NCI-H2029 treated with DMSO at 0.1 percent for 48 hours (cell line): ENCODE measurements at regions not wholly inside any gene's neighbourhood (a gene's known extent, or its start where the extent isn't known, plus 50 kb on each side); places are given as distances from the start of the nearest gene placed in this dataset.
"Not testable (repeated sequence)": the region's sequence is repeated elsewhere in the genome, so short reads cannot be mapped to it uniquely, and the experiment has no call there.

Experiments used
- DNase-seq: peaks from one replicate; lab custom pipeline; 2025; lab: John Stamatoyannopoulos, UW

- DNase-seq: no peak
Observed at GRCh38 chr2:66103581-66103980, 331.3 kb upstream of the MEIS1 start.

GRCh38 chr2:66101206-66101605 lies 333.7 kb upstream of the MEIS1 start:
- DNase-seq: no peak

GRCh38 chr2:66095820-66096345 lies 339.0 kb upstream of the MEIS1 start:
- DNase-seq: no peak

DNA sequence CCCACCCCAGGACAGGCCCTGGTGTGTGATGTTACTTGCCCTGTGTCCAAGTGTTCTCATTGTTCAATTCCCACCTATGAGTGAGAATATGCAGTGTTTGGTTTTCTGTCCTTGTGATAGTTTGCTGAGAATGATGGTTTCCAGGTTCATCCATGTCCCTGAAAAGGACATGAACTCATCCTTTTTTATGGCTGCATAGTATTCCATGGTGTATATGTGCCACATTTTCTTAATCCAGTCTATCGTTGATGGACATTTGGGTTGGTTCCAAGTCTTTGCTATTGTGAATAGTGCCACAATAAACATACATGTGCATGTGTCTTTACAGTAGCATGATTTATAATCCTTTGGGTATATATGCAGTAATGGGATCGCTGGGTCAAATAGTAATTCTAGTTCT lies 340.2 kb upstream of the MEIS1 start:
- not testable (repeated sequence) for DNase-seq

- DNase-seq: no peak
Observed at GRCh38 chr2:66093371-66093770, 341.6 kb upstream of the MEIS1 start.

- no peak for DNase-seq
Observed at GRCh38 chr2:66084948-66085590, 349.9 kb upstream of the MEIS1 start.

- no peak for DNase-seq
Observed at GRCh38 chr2:66082581-66082980, 352.3 kb upstream of the MEIS1 start.

DNA sequence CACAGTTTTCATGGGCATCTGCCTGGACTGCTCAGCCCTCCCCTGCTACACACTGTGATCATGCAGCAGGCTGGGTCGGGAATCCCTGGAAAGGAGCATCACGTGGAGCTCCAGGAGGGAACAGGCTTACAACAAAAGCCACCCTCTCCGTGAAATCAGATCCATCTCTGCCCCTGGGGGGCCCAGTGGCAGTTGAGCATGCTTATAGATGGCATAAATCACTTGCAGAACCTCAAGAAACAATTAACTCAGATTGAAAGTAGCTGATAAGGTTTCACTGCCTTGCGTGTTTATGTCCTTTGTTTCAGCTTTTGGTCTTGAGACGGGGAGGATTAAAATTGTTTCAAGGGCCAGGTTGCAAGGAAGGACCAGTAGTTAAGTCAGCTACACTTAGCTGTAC lies 354.8 kb upstream of the MEIS1 start:
- DNase-seq: no peak

DNA sequence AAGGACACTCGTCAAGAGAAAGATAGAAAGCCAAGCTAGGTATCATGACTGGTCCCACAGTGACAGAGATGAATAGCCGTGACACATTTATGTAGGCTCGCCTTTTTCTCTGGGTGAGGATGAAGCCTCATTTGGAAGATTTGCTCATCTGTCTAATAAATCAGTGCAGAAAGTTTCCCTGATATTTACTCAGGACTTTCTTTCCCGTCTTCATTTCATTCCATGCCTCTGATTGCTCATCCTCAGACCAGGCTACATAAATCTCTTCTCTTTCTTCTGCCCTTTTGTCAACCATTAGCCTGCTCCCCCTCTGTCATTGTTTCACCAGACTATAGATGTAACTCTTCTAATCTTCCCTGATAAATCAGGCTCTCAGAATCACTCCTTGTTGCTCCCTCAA lies 361.8 kb upstream of the MEIS1 start:
- no peak for DNase-seq

DNA sequence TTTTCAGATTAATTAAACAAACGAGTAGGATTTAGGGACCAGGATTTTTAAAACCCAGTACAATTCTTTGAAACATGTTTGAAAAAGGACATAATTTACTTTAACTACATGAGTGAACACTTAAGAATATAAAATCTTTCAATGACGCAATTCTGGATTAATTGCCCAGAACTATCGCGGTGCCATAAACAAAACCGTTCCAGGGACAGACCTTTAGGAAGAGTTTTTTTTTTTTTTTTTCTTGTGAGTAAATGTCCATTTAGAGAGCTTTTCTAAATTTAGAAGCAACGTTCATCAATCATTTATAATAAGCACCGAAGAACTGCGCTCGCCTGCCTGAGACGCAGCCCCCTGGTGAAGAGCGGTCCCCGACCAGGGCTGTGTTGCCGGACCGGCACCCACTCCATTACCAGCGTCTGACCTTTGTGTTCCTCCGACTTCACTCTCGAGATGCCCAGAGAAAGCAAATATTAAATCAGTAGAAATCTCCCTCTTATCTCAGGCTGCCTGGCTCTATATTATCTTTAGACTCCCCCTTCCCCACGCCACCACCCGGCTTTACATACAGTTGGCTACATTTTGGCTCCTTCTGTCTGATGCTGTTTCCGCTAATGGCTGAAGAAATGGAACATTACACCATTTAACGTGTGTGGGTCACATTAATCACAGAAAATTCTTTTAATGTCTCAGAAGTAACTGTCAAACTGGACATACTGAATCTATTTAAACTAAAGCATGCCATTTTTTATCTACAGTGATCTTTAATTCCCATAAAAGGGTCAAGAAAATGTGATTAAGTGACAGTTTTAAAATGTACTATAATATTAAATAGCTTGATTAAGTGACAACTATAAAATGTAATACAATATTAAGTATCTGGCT lies 364.0 kb upstream of the MEIS1 start:
- DNase-seq: no peak

- no peak for DNase-seq
Observed at GRCh38 chr2:66069937-66070720, 364.8 kb upstream of the MEIS1 start.

DNA sequence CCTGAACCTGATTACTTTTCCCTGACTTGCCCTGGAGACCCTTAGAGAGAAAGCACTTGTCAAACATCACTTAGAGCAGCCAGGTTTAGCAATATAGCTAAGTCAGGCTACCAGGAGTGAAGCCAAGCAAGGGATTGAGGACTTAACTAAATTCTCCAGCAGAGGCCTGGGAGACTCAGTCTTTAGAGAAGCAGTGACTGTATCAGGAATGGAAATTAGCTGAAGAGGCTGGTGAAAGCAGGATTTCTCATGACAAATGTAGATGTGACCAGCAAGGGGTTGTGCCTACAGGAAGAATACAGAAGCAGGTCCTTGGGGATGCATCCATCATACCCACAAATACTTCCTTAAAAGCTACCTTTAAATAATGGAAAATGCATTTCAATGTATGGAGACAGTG lies 368.9 kb upstream of the MEIS1 start:
- DNase-seq: no peak

- no peak for DNase-seq
Observed at GRCh38 chr2:66059332-66059731, 375.6 kb upstream of the MEIS1 start.

- no peak for DNase-seq
Observed at GRCh38 chr2:66058675-66059074, 376.2 kb upstream of the MEIS1 start.

DNA sequence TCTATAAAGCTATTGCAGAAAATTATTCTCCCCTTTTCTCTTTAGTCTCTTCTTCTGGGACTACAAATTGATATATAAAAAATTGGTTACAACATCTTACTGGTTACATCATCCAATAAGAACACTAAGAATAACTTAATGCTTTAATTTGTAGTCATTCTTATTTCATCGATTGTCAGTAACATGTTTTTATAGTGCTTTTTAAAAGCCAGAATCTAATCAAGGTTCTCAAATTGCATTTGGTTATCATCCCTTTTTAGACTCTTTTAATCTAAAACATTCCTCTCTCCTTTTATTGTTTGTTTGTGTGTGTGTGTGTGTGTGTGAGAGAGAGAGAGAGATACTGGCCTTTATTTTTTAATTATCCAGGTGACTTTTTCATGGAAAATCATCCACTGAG lies 377.1 kb upstream of the MEIS1 start:
- no peak for DNase-seq

DNA sequence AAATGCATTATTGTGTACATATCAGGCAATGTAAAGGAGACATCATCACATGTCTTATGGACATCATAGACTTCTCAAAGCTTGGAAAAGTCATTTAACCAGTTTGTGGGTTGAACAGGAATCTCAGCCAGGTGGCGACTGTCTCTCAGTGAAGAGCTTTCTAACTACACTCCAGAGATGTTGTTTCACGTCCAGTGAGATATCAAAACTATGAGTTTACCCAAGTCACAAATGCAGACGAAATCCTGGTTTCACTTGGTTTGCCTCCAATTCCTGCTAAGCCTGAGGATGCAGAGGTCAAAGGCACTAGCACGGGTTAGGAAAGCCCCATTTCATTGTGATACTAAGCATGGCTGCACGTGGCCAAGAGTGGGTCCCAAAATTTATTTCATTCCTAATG lies 384.5 kb upstream of the MEIS1 start:
- no peak for DNase-seq

- DNase-seq: no peak
Observed at GRCh38 chr2:66048667-66049066, 386.3 kb upstream of the MEIS1 start.

GRCh38 chr2:66041902-66042657 lies 392.8 kb upstream of the MEIS1 start:
- no peak for DNase-seq

- DNase-seq: no peak
Observed at GRCh38 chr2:66036948-66037347, 398.0 kb upstream of the MEIS1 start.

DNA sequence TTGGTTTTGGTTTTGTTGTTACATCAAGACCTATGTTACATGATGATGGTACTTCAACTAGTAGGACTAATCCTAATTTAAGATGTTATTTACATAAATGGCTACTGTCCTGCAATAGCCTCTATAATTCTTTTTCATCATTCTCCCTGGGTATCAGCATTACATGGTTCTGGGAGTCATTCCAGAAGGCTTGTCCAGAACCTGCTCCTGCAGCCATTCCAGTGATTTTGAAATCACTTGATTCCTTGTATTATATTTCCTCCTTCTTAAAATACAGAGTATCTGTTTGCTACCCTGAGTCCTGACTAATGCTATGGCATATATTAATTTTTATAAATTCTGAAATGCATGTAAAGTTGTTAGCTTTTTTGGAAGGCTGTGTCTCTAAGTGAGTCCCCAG lies 400.5 kb upstream of the MEIS1 start:
- no peak for DNase-seq

DNA sequence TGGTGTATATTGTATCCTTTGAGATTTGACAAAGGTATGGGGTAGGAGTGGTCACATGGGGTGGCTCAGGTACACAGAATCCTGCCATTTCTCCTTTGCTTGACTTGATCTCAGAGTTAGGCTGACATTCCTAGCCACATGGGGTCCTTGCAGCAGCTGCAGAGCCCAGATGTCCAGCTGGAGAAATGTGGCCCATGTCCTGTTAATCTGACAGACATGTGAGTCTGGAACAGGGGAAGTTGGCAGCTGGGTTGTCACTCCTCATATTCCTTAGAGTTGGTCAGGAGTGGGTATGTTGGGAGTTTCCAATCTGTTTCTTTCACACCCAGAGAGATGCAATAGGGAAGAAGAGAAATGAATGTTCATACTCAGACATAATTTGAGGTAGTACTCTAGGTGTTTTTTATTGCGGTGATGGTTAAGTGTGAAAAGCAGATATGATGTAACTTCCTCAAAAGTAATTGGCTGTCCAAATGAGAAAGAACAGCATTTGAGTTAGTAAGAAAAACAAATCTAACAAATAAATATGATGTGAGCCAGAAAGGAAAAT lies 402.6 kb upstream of the MEIS1 start:
- DNase-seq: no peak

DNA sequence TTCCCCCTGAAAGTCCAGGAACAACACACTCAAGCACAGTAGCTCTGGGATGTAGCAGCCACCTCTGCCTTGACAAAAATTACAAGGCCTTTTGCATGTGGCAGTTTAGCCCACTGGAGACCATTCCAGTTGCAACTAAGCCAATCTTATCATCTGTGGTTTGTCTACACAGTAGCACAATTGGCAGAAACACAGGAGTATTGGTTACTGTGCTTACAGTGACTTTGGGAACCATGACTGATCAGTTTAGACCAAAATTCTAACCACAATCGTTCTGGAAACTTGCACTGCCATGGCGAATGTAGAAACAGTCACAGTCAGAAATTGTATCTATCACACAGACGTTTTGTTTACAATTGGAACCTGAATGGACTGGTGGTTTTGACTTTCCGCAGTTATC lies 403.7 kb upstream of the MEIS1 start:
- DNase-seq: no peak
